H1 (cell line): ENCODE measurements at regions not wholly inside any gene's neighbourhood (a gene's known extent, or its start where the extent isn't known, plus 50 kb on each side); places are given as distances from the start of the nearest gene placed in this dataset.

Experiments
- ATF2 ChIP-seq: IDR thresholded peaks from 2 replicates; pipeline ENCODE4 v1.6.1; 2012; ENCODE audit warnings: low read length, inconsistent platforms
- NRF1 ChIP-seq: IDR thresholded peaks from 2 replicates; pipeline ENCODE4 v1.6.1; 2011; ENCODE audit warnings: mild to moderate bottlenecking, low read depth, low read length, improper control_type of control experiment
- RXRA ChIP-seq: IDR thresholded peaks from 2 replicates; pipeline ENCODE4 v1.6.1; 2011; ENCODE audit warnings: low read depth, mild to moderate bottlenecking, low read length, moderate library complexity; ENCODE audit not compliant: insufficient read depth
- SIRT6 ChIP-seq: IDR thresholded peaks from one replicate; pipeline ENCODE4 v1.7.1; 2012; ENCODE audit warnings: low read length, inconsistent platforms
- TF ChIP-seq, protein P1 (sequence below): IDR thresholded peaks from 2 replicates; pipeline ENCODE4 v1.6.1; 2011; ENCODE audit warnings: low read length, improper control_type of control experiment

GRCh38 chr1:38561110-38561509 is 298.5 kb downstream of the RRAGC start (continued):
- TF ChIP-seq, protein P1, sequence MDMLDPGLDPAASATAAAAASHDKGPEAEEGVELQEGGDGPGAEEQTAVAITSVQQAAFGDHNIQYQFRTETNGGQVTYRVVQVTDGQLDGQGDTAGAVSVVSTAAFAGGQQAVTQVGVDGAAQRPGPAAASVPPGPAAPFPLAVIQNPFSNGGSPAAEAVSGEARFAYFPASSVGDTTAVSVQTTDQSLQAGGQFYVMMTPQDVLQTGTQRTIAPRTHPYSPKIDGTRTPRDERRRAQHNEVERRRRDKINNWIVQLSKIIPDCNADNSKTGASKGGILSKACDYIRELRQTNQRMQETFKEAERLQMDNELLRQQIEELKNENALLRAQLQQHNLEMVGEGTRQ: no peak
- TF ChIP-seq RXRA (no peak), NRF1 (no peak), SIRT6 (no peak), ATF2 (no peak)
